ENCODE measurements at regions not wholly inside any gene's neighbourhood (a gene's known extent, or its start where the extent isn't known, plus 50 kb on each side); places are given as distances from the start of the nearest gene placed in this dataset.

- Histone ChIP-seq H3K27me3 (replicated peaks) (no peaks in the 10 kb centered on the region), H3K27ac (no peak overlapping the region), H3K4me3 (ENCODE audit: low read depth, low read length) (no peak overlapping the region), H3K36me3 (replicated peaks) (no peaks in the 10 kb centered on the region)
- in situ Hi-C loops (cut with HindIII; ENCODE audit: low pct_ligation_motif_present, low sequenced_read_pairs) = no loop called here
- TF ChIP-seq CTCF (IDR thresholded peaks at IDR 0.05; ENCODE audit: low read depth, low read length, missing control alignments) = no peak
- DNase-seq = no peak
Observed at GRCh38 chr4:45368832-45369231, 642.5 kb upstream of the GNPDA2 start.

- Histone ChIP-seq H3K36me3 (replicated peaks) (no peaks in the 10 kb centered on the region), H3K27me3 (replicated peaks) (no peaks in the 10 kb centered on the region), H3K4me3 (ENCODE audit: low read depth, low read length) (no peak overlapping the region), H3K27ac (no peak overlapping the region)
- in situ Hi-C loops (cut with HindIII; ENCODE audit: low pct_ligation_motif_present, low sequenced_read_pairs) = no loop called here
- no peak for DNase-seq
- no peak for TF ChIP-seq CTCF (IDR thresholded peaks at IDR 0.05; ENCODE audit: low read depth, low read length, missing control alignments)
Observed at GRCh38 chr4:45363931-45364330, 637.6 kb upstream of the GNPDA2 start.

GRCh38 chr4:45358573-45359506 lies 632.5 kb upstream of the GNPDA2 start:
- Histone ChIP-seq H3K27ac (no peak overlapping the region), H3K27me3 (replicated peaks) (no peaks in the 10 kb centered on the region), H3K4me3 (ENCODE audit: low read depth, low read length) (no peak overlapping the region), H3K36me3 (replicated peaks) (no peaks in the 10 kb centered on the region)
- in situ Hi-C loops (cut with HindIII; ENCODE audit: low pct_ligation_motif_present, low sequenced_read_pairs) = no loop called here
- no peak for TF ChIP-seq CTCF (IDR thresholded peaks at IDR 0.05; ENCODE audit: low read depth, low read length, missing control alignments)
- DNase-seq = no peak

- no peaks in the 10 kb centered on the region for H3K36me3 ChIP-seq (replicated peaks)
- no peak overlapping the region for H3K4me3 ChIP-seq (ENCODE audit: low read depth, low read length)
- H3K27ac ChIP-seq = no peak overlapping the region
- no peak for DNase-seq
- no peak for TF ChIP-seq CTCF (IDR thresholded peaks at IDR 0.05; ENCODE audit: low read depth, low read length, missing control alignments)
- no peaks in the 10 kb centered on the region for H3K27me3 ChIP-seq (replicated peaks)
- in situ Hi-C loops (cut with HindIII; ENCODE audit: low pct_ligation_motif_present, low sequenced_read_pairs) = no loop called here
Observed at GRCh38 chr4:45353161-45353560, 626.8 kb upstream of the GNPDA2 start.

GRCh38 chr4:45350438-45350837 lies 624.1 kb upstream of the GNPDA2 start:
- no peak for TF ChIP-seq CTCF (IDR thresholded peaks at IDR 0.05; ENCODE audit: low read depth, low read length, missing control alignments)
- Histone ChIP-seq H3K27ac (no peak overlapping the region), H3K4me3 (ENCODE audit: low read depth, low read length) (no peak overlapping the region), H3K36me3 (replicated peaks) (no peaks in the 10 kb centered on the region), H3K27me3 (replicated peaks) (no peaks in the 10 kb centered on the region)
- DNase-seq = no peak
- in situ Hi-C loops (cut with HindIII; ENCODE audit: low pct_ligation_motif_present, low sequenced_read_pairs) = no loop called here

Data from brain microvascular endothelial cell (primary cell).